ENCODE measurements at regions not wholly inside any gene's neighbourhood (a gene's known extent, or its start where the extent isn't known, plus 50 kb on each side); places are given as distances from the start of the nearest gene placed in this dataset.

- no peak for DNase-seq
- Mint-ChIP-seq H3K4me3 (no peak overlapping the region), H3K9me3 (peaks cover 5% of the 10 kb centered on the region), H3K4me1 (ENCODE audit: low read depth) (no peaks in the 10 kb centered on the region), H3K27me3 (ENCODE audit: low read depth) (no peaks in the 10 kb centered on the region), H3K36me3 (ENCODE audit: insufficient read depth) (no peaks in the 10 kb centered on the region)
- no peak for ATAC-seq
Observed at GRCh38 chr4:11912886-11913285, 484.2 kb upstream of the HS3ST1 start.

GRCh38 chr4:11910812-11911211 lies 482.1 kb upstream of the HS3ST1 start:
- Mint-ChIP-seq H3K4me3 (no peak overlapping the region), H3K36me3 (ENCODE audit: insufficient read depth) (no peaks in the 10 kb centered on the region), H3K4me1 (ENCODE audit: low read depth) (no peaks in the 10 kb centered on the region), H3K27me3 (ENCODE audit: low read depth) (no peaks in the 10 kb centered on the region), H3K9me3 (no peaks in the 10 kb centered on the region)
- ATAC-seq (no peak), DNase-seq (no peak)

- Mint-ChIP-seq H3K4me1 (ENCODE audit: low read depth) (no peaks in the 10 kb centered on the region), H3K36me3 (ENCODE audit: insufficient read depth) (no peaks in the 10 kb centered on the region), H3K27me3 (ENCODE audit: low read depth) (no peaks in the 10 kb centered on the region), H3K9me3 (no peaks in the 10 kb centered on the region), H3K4me3 (no peak overlapping the region)
- DNase-seq = no peak
- no peak for ATAC-seq
Observed at GRCh38 chr4:11908712-11909111, 480.0 kb upstream of the HS3ST1 start.

GRCh38 chr4:11908205-11908604 lies 479.5 kb upstream of the HS3ST1 start:
- H3K36me3 Mint-ChIP-seq (ENCODE audit: insufficient read depth) = no peaks in the 10 kb centered on the region
- H3K4me3 Mint-ChIP-seq = no peak overlapping the region
- no peaks in the 10 kb centered on the region for H3K9me3 Mint-ChIP-seq
- DNase-seq (no peak), ATAC-seq (no peak)
- no peaks in the 10 kb centered on the region for H3K27me3 Mint-ChIP-seq (ENCODE audit: low read depth)
- H3K4me1 Mint-ChIP-seq (ENCODE audit: low read depth) = no peaks in the 10 kb centered on the region

- H3K27me3 Mint-ChIP-seq (ENCODE audit: low read depth) = no peaks in the 10 kb centered on the region
- H3K36me3 Mint-ChIP-seq (ENCODE audit: insufficient read depth) = no peaks in the 10 kb centered on the region
- no peak overlapping the region for H3K4me3 Mint-ChIP-seq
- ATAC-seq = no peak
- no peaks in the 10 kb centered on the region for H3K4me1 Mint-ChIP-seq (ENCODE audit: low read depth)
- DNase-seq = no peak
- no peaks in the 10 kb centered on the region for H3K9me3 Mint-ChIP-seq
Observed at GRCh38 chr4:11904846-11905739, 476.4 kb upstream of the HS3ST1 start.

- DNase-seq = no peak
- H3K4me1 Mint-ChIP-seq (ENCODE audit: low read depth) = no peaks in the 10 kb centered on the region
- no peaks in the 10 kb centered on the region for H3K36me3 Mint-ChIP-seq (ENCODE audit: insufficient read depth)
- no peak overlapping the region for H3K4me3 Mint-ChIP-seq
- H3K27me3 Mint-ChIP-seq (ENCODE audit: low read depth) = no peaks in the 10 kb centered on the region
- no peak for ATAC-seq
- H3K9me3 Mint-ChIP-seq = peaks cover 4% of the 10 kb centered on the region
Observed at GRCh38 chr4:11904117-11904535, 475.4 kb upstream of the HS3ST1 start.

GRCh38 chr4:11901089-11901488 lies 472.4 kb upstream of the HS3ST1 start:
- H3K4me1 Mint-ChIP-seq (ENCODE audit: low read depth) = no peaks in the 10 kb centered on the region
- no peaks in the 10 kb centered on the region for H3K27me3 Mint-ChIP-seq (ENCODE audit: low read depth)
- no peak for ATAC-seq
- no peaks in the 10 kb centered on the region for H3K36me3 Mint-ChIP-seq (ENCODE audit: insufficient read depth)
- no peak overlapping the region for H3K4me3 Mint-ChIP-seq
- no peak for DNase-seq
- H3K9me3 Mint-ChIP-seq = peaks cover 14% of the 10 kb centered on the region

- H3K36me3 Mint-ChIP-seq (ENCODE audit: insufficient read depth) = no peaks in the 10 kb centered on the region
- H3K4me1 Mint-ChIP-seq (ENCODE audit: low read depth) = no peaks in the 10 kb centered on the region
Observed at GRCh38 chr4:11900359-11900758, 471.7 kb upstream of the HS3ST1 start.

GRCh38 chr4:11898796-11899195 lies 470.1 kb upstream of the HS3ST1 start:
- Mint-ChIP-seq H3K27me3 (ENCODE audit: low read depth) (no peaks in the 10 kb centered on the region), H3K4me1 (ENCODE audit: low read depth) (no peaks in the 10 kb centered on the region), H3K4me3 (no peak overlapping the region), H3K9me3 (peaks cover 14% of the 10 kb centered on the region), H3K36me3 (ENCODE audit: insufficient read depth) (no peaks in the 10 kb centered on the region)
- DNase-seq (no peak), ATAC-seq (no peak)

More at GRCh38 chr4:11900359-11900758, 471.7 kb upstream of the HS3ST1 start:
- no peak for ATAC-seq
- Mint-ChIP-seq H3K9me3 (peaks cover 14% of the 10 kb centered on the region), H3K4me3 (no peak overlapping the region), H3K27me3 (ENCODE audit: low read depth) (no peaks in the 10 kb centered on the region)
- no peak for DNase-seq

- H3K4me3 Mint-ChIP-seq = no peak overlapping the region
- peaks cover 14% of the 10 kb centered on the region for H3K9me3 Mint-ChIP-seq
- H3K4me1 Mint-ChIP-seq (ENCODE audit: low read depth) = no peaks in the 10 kb centered on the region
- H3K27me3 Mint-ChIP-seq (ENCODE audit: low read depth) = no peaks in the 10 kb centered on the region
- no peak for ATAC-seq
- no peaks in the 10 kb centered on the region for H3K36me3 Mint-ChIP-seq (ENCODE audit: insufficient read depth)
- DNase-seq = no peak
Observed at GRCh38 chr4:11895766-11896165, 467.1 kb upstream of the HS3ST1 start.

GRCh38 chr4:11894977-11895376 lies 466.3 kb upstream of the HS3ST1 start:
- H3K27me3 Mint-ChIP-seq (ENCODE audit: low read depth) = no peaks in the 10 kb centered on the region
- H3K36me3 Mint-ChIP-seq (ENCODE audit: insufficient read depth) = no peaks in the 10 kb centered on the region
- DNase-seq (no peak), ATAC-seq (no peak)
- H3K4me3 Mint-ChIP-seq = no peak overlapping the region
- H3K4me1 Mint-ChIP-seq (ENCODE audit: low read depth) = no peaks in the 10 kb centered on the region
- peaks cover 14% of the 10 kb centered on the region for H3K9me3 Mint-ChIP-seq

- Mint-ChIP-seq H3K36me3 (ENCODE audit: insufficient read depth) (no peaks in the 10 kb centered on the region), H3K4me1 (ENCODE audit: low read depth) (no peaks in the 10 kb centered on the region), H3K9me3 (peaks cover 11% of the 10 kb centered on the region), H3K4me3 (no peak overlapping the region), H3K27me3 (ENCODE audit: low read depth) (no peaks in the 10 kb centered on the region)
- ATAC-seq (no peak), DNase-seq (no peak)
Observed at GRCh38 chr4:11894221-11894620, 465.5 kb upstream of the HS3ST1 start.

- DNase-seq (no peak), ATAC-seq (no peak)
- Mint-ChIP-seq H3K36me3 (ENCODE audit: insufficient read depth) (no peaks in the 10 kb centered on the region), H3K27me3 (ENCODE audit: low read depth) (no peaks in the 10 kb centered on the region), H3K4me3 (no peak overlapping the region), H3K4me1 (ENCODE audit: low read depth) (no peaks in the 10 kb centered on the region), H3K9me3 (peaks cover 6% of the 10 kb centered on the region)
Observed at GRCh38 chr4:11889099-11889498, 460.4 kb upstream of the HS3ST1 start.

- no peak for ATAC-seq
- Mint-ChIP-seq H3K4me3 (no peak overlapping the region), H3K27me3 (ENCODE audit: low read depth) (no peaks in the 10 kb centered on the region), H3K9me3 (peaks cover 4% of the 10 kb centered on the region), H3K4me1 (ENCODE audit: low read depth) (no peaks in the 10 kb centered on the region), H3K36me3 (ENCODE audit: insufficient read depth) (no peaks in the 10 kb centered on the region)
- DNase-seq = no peak
Observed at GRCh38 chr4:11881947-11882346, 453.3 kb upstream of the HS3ST1 start.

GRCh38 chr4:11881364-11881763 lies 452.7 kb upstream of the HS3ST1 start:
- H3K27me3 Mint-ChIP-seq (ENCODE audit: low read depth) = no peaks in the 10 kb centered on the region
- ATAC-seq (no peak), DNase-seq (no peak)
- H3K36me3 Mint-ChIP-seq (ENCODE audit: insufficient read depth) = no peaks in the 10 kb centered on the region
- H3K9me3 Mint-ChIP-seq = peaks cover 10% of the 10 kb centered on the region
- H3K4me3 Mint-ChIP-seq = no peak overlapping the region
- no peaks in the 10 kb centered on the region for H3K4me1 Mint-ChIP-seq (ENCODE audit: low read depth)
